ENCODE measurements at regions not wholly inside any gene's neighbourhood (a gene's known extent, or its start where the extent isn't known, plus 50 kb on each side); places are given as distances from the start of the nearest gene placed in this dataset.

GRCh38 chr3:7913283-7913682 is 588.3 kb upstream of the LMCD1 start:
- no peak for DNase-seq (ENCODE audit: low read depth)

GRCh38 chr3:7915356-7915755 is 586.3 kb upstream of the LMCD1 start:
- no peak for DNase-seq (ENCODE audit: low read depth)

- DNase-seq (ENCODE audit: low read depth): no peak
These were observed 584.0 kb upstream of the LMCD1 start for GRCh38 chr3:7917443-7918151.

- DNase-seq (ENCODE audit: low read depth): no peak
These were observed 581.4 kb upstream of the LMCD1 start for GRCh38 chr3:7920211-7920610.

- DNase-seq (ENCODE audit: low read depth): no peak
These were observed 577.4 kb upstream of the LMCD1 start for GRCh38 chr3:7924228-7924627.

GRCh38 chr3:7927015-7927414 is 574.6 kb upstream of the LMCD1 start:
- DNase-seq (ENCODE audit: low read depth): no peak

GRCh38 chr3:7927864-7928263 is 573.8 kb upstream of the LMCD1 start:
- DNase-seq (ENCODE audit: low read depth): no peak

GRCh38 chr3:7929319-7929889 is 572.2 kb upstream of the LMCD1 start:
- no peak for DNase-seq (ENCODE audit: low read depth)

- no peak for DNase-seq (ENCODE audit: low read depth)
These were observed 567.3 kb upstream of the LMCD1 start for GRCh38 chr3:7934362-7934761.

GRCh38 chr3:7947930-7948329 is 553.7 kb upstream of the LMCD1 start:
- DNase-seq (ENCODE audit: low read depth): no peak

- DNase-seq (ENCODE audit: low read depth): no peak
These were observed 550.7 kb upstream of the LMCD1 start for GRCh38 chr3:7950890-7951289.

- no peak for DNase-seq (ENCODE audit: low read depth)
These were observed 548.1 kb upstream of the LMCD1 start for GRCh38 chr3:7953449-7954014.

- no peak for DNase-seq (ENCODE audit: low read depth)
These were observed 544.6 kb upstream of the LMCD1 start for GRCh38 chr3:7957024-7957423.

GRCh38 chr3:7959094-7959493 is 542.5 kb upstream of the LMCD1 start:
- DNase-seq (ENCODE audit: low read depth): no peak

- DNase-seq (ENCODE audit: low read depth): no peak
These were observed 541.0 kb upstream of the LMCD1 start for GRCh38 chr3:7960601-7961000.

GRCh38 chr3:7962301-7962700 is 539.3 kb upstream of the LMCD1 start:
- DNase-seq (ENCODE audit: low read depth): no peak

GRCh38 chr3:7964899-7965298 is 536.7 kb upstream of the LMCD1 start:
- no peak for DNase-seq (ENCODE audit: low read depth)

- DNase-seq (ENCODE audit: low read depth): no peak
These were observed 528.6 kb upstream of the LMCD1 start for GRCh38 chr3:7973006-7973405.

GRCh38 chr3:7977245-7978086 is 524.2 kb upstream of the LMCD1 start:
- peak; percentile 55 for DNase-seq (ENCODE audit: low read depth)

GRCh38 chr3:7978087-7978422 is 523.6 kb upstream of the LMCD1 start:
- DNase-seq (ENCODE audit: low read depth): peak; percentile 15

- DNase-seq (ENCODE audit: low read depth): no peak
These were observed 519.5 kb upstream of the LMCD1 start for GRCh38 chr3:7982126-7982525.

- DNase-seq (ENCODE audit: low read depth): no peak
These were observed 502.2 kb upstream of the LMCD1 start for GRCh38 chr3:7999384-7999783.

- no peak for DNase-seq (ENCODE audit: low read depth)
These were observed 500.3 kb upstream of the LMCD1 start for GRCh38 chr3:8001307-8001706.

Data from M059J (cell line).